ENCODE measurements at regions not wholly inside any gene's neighbourhood (a gene's known extent, or its start where the extent isn't known, plus 50 kb on each side); places are given as distances from the start of the nearest gene placed in this dataset.

- Mint-ChIP-seq H3K4me1 (no peaks in the 10 kb centered on the region), H3K27ac (no peak overlapping the region), H3K9me3 (peaks cover 3 to 15% (median 6%) of the 10 kb centered on the region in 7 donors), H3K4me3 (no peak overlapping the region), H3K27me3 (ENCODE audit: low read depth in 3 of 3) (no peaks in the 10 kb centered on the region), H3K36me3 (no peaks in the 10 kb centered on the region)
- no peak for TF ChIP-seq CTCF (IDR thresholded peaks at IDR 0.05)
- H4K20me1 ChIP-seq (ENCODE audit: insufficient read depth, low read length): no peaks in the 10 kb centered on the region
- H2AFZ ChIP-seq (ENCODE audit: insufficient read depth, low read depth, low read length, poor library complexity, severe bottlenecking): no peak overlapping the region
- H3K27ac ChIP-seq (ENCODE audit: low read depth in 1 of 2, low read length in 2 of 2): no peak overlapping the region
- no peaks in the 10 kb centered on the region for H3K27me3 ChIP-seq (ENCODE audit: control insufficient read depth in 2 of 2, insufficient read depth in 2 of 2, low read length in 2 of 2)
- no peaks in the 10 kb centered on the region for H3K36me3 ChIP-seq (replicated peaks in 1 of 2; ENCODE audit: control insufficient read depth in 1 of 2, insufficient read depth in 2 of 2, low read length in 2 of 2)
- no peak overlapping the region for H3K4me3 ChIP-seq (replicated peaks in 1 of 3; ENCODE audit: low read depth in 2 of 3, low read length in 3 of 3)
- no peak for DNase-seq
- 100% methylated on average over 2 of the region's 4 CpGs for WGBS (ENCODE audit: insufficient coverage)
- no peak overlapping the region for H3K4me2 ChIP-seq (replicated peaks; ENCODE audit: extremely low read depth, low read length, poor library complexity, severe bottlenecking)
- no peaks in the 10 kb centered on the region for H3K79me2 ChIP-seq (ENCODE audit: insufficient read depth, low read length)
- H3K9me3 ChIP-seq (replicated peaks in 1 of 2; ENCODE audit: control insufficient read depth in 1 of 2, insufficient read depth in 1 of 2, low read length in 2 of 2): peaks cover 15 to 21% of the 10 kb centered on the region in 2 donors
- intact Hi-C loops (cut with micrococcal nuclease): no loop called here
- H3K9ac ChIP-seq (ENCODE audit: insufficient read depth, low read length, poor library complexity, severe bottlenecking): no peak overlapping the region
- no peaks in the 10 kb centered on the region for H3K4me1 ChIP-seq (ENCODE audit: control insufficient read depth in 1 of 2, insufficient read depth in 2 of 2, low read length in 2 of 2)
Measured at GRCh38 chr18:4961121-4961909, 235.7 kb downstream of the AKAIN1 start.

DNA sequence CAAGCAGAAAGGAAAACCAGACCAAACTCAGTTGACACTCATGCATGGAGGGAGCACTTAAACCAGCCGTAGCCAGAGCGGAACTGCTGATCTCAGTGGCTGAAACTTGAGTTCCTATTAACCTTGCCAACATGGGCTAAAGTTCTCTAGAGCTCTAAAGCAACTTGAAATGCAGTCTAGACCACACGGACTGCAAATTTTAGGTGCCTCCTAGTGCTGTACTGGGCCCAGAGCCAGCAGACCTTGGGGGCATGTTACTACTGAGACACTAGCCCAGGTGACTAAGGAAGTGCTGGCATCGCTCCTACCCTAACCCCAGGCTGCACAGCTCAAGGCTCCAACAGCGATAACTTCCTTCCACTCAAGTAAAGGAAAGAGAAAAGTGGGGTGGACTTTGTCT is 236.5 kb downstream of the AKAIN1 start:
- Mint-ChIP-seq H3K27ac (no peak overlapping the region), H3K36me3 (no peaks in the 10 kb centered on the region), H3K4me3 (no peak overlapping the region), H3K4me1 (no peaks in the 10 kb centered on the region), H3K9me3 (peaks cover 3 to 15% (median 6%) of the 10 kb centered on the region in 7 donors), H3K27me3 (ENCODE audit: low read depth in 3 of 3) (no peaks in the 10 kb centered on the region)
- no peak overlapping the region for H3K4me2 ChIP-seq (replicated peaks; ENCODE audit: extremely low read depth, low read length, poor library complexity, severe bottlenecking)
- no peaks in the 10 kb centered on the region for H4K20me1 ChIP-seq (ENCODE audit: insufficient read depth, low read length)
- no peak for DNase-seq
- H3K9ac ChIP-seq (ENCODE audit: insufficient read depth, low read length, poor library complexity, severe bottlenecking): no peak overlapping the region
- no peaks in the 10 kb centered on the region for H3K27me3 ChIP-seq (ENCODE audit: control insufficient read depth in 2 of 2, insufficient read depth in 2 of 2, low read length in 2 of 2)
- no peak for TF ChIP-seq CTCF (IDR thresholded peaks at IDR 0.05)
- intact Hi-C loops (cut with micrococcal nuclease): no loop called here
- no peaks in the 10 kb centered on the region for H3K36me3 ChIP-seq (replicated peaks in 1 of 2; ENCODE audit: control insufficient read depth in 1 of 2, insufficient read depth in 2 of 2, low read length in 2 of 2)
- H3K79me2 ChIP-seq (ENCODE audit: insufficient read depth, low read length): no peaks in the 10 kb centered on the region
- 92% methylated on average over 3 of the region's 5 CpGs for WGBS (ENCODE audit: insufficient coverage)
- H3K27ac ChIP-seq (ENCODE audit: low read depth in 1 of 2, low read length in 2 of 2): no peak overlapping the region
- no peak overlapping the region for H3K4me3 ChIP-seq (replicated peaks in 1 of 3; ENCODE audit: low read depth in 2 of 3, low read length in 3 of 3)
- no peak overlapping the region for H2AFZ ChIP-seq (ENCODE audit: insufficient read depth, low read depth, low read length, poor library complexity, severe bottlenecking)
- peaks cover 15 to 21% of the 10 kb centered on the region in 2 donors for H3K9me3 ChIP-seq (replicated peaks in 1 of 2; ENCODE audit: control insufficient read depth in 1 of 2, insufficient read depth in 1 of 2, low read length in 2 of 2)
- H3K4me1 ChIP-seq (ENCODE audit: control insufficient read depth in 1 of 2, insufficient read depth in 2 of 2, low read length in 2 of 2): no peaks in the 10 kb centered on the region
